IPS-18a (cell line): ENCODE measurements at regions not wholly inside any gene's neighbourhood (a gene's known extent, or its start where the extent isn't known, plus 50 kb on each side); places are given as distances from the start of the nearest gene placed in this dataset.

Source experiments
- H3K27ac ChIP-seq: one replicate; pipeline ENCODE4 v1.5.1; 2013; ENCODE audit warnings: low read length
- H3K27me3 ChIP-seq: one replicate; pipeline ENCODE4 v1.6.1; 2013; ENCODE audit warnings: mild to moderate bottlenecking, low read length; ENCODE audit not compliant: control insufficient read depth, insufficient read depth
- H3K36me3 ChIP-seq: one replicate; pipeline ENCODE4 v1.6.1; 2013; ENCODE audit warnings: low read depth, low read length; ENCODE audit not compliant: control insufficient read depth
- H3K4me1 ChIP-seq: one replicate; pipeline ENCODE4 v1.6.1; 2013; ENCODE audit warnings: low read depth, low read length; ENCODE audit not compliant: control insufficient read depth
- H3K4me3 ChIP-seq: one replicate; pipeline ENCODE4 v1.5.1; 2013; ENCODE audit warnings: low read length
- H3K9ac ChIP-seq: one replicate; pipeline ENCODE4 v1.6.1; 2013; ENCODE audit warnings: mild to moderate bottlenecking, low read length, moderate library complexity
- H3K9me3 ChIP-seq: one replicate; pipeline ENCODE4 v1.6.1; 2013; ENCODE audit warnings: low read depth, low read length; ENCODE audit not compliant: control insufficient read depth

- H3K4me3 ChIP-seq, result no peak overlapping the region
- H3K9ac ChIP-seq, result no peak overlapping the region
- H3K27me3 ChIP-seq, result no peaks in the 10 kb centered on the region
- H3K9me3 ChIP-seq, result no peaks in the 10 kb centered on the region
- no peak overlapping the region for H3K27ac ChIP-seq
- no peaks in the 10 kb centered on the region for H3K4me1 ChIP-seq
- no peaks in the 10 kb centered on the region for H3K36me3 ChIP-seq
These were observed 411.3 kb downstream of the SPRY1 start for GRCh38 chr4:123807866-123808265.

GRCh38 chr4:123809864-123810263 is 413.3 kb downstream of the SPRY1 start:
- Histone ChIP-seq H3K9ac (no peak overlapping the region), H3K4me1 (no peaks in the 10 kb centered on the region), H3K4me3 (no peak overlapping the region), H3K36me3 (no peaks in the 10 kb centered on the region), H3K27ac (no peak overlapping the region), H3K27me3 (no peaks in the 10 kb centered on the region), H3K9me3 (no peaks in the 10 kb centered on the region)

- no peaks in the 10 kb centered on the region for H3K27me3 ChIP-seq
- H3K9me3 ChIP-seq, result no peaks in the 10 kb centered on the region
- H3K4me3 ChIP-seq, result no peak overlapping the region
- H3K9ac ChIP-seq, result no peak overlapping the region
- H3K36me3 ChIP-seq, result no peaks in the 10 kb centered on the region
- H3K27ac ChIP-seq, result no peak overlapping the region
- H3K4me1 ChIP-seq, result no peaks in the 10 kb centered on the region
These were observed 415.4 kb downstream of the SPRY1 start for GRCh38 chr4:123812066-123812390.

DNA sequence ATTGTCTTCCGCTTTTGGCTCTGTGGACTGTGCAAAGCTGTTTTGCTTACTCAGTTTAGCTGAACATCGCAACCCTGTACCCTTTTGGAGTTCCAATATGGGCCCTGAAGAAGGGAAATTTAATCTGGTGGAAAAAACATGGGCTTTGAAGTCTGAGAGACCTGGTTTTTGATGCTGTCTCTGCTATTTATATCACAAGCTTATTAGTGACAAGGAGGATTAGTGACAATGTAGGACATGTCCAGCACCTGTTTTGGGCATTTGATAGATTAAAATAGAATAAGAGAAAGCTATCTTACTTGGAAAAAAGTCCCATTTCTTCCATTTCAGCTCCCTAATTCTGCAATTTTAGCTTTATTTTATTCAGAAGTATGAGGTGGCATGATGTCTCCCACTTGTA is 417.3 kb downstream of the SPRY1 start:
- Histone ChIP-seq H3K4me1 (no peaks in the 10 kb centered on the region), H3K27ac (no peak overlapping the region), H3K27me3 (no peaks in the 10 kb centered on the region), H3K9ac (no peak overlapping the region), H3K36me3 (no peaks in the 10 kb centered on the region), H3K9me3 (no peaks in the 10 kb centered on the region), H3K4me3 (no peak overlapping the region)

DNA sequence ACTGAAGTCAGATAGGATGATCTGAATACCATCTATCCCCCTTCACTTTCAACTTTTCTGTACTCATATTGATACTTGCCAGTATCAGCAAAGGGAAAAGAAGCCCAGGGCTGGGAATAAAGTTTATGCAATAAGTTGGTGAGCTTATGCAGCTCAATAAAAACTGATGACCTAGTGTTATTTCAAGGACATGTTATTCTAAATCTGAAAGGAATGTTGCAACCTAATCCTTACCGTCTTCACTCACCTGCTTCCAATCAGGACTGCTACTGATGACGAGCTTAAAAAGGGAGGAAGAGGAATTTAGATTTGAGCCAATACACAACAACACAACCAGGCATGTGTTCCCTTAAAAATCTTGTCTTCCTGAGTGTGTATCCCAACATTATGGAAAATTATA is 419.9 kb downstream of the SPRY1 start:
- no peaks in the 10 kb centered on the region for H3K36me3 ChIP-seq
- H3K4me3 ChIP-seq, result no peak overlapping the region
- H3K9me3 ChIP-seq, result no peaks in the 10 kb centered on the region
- peaks cover under 1% of the 10 kb centered on the region for H3K4me1 ChIP-seq
- no peaks in the 10 kb centered on the region for H3K27me3 ChIP-seq
- H3K27ac ChIP-seq, result no peak overlapping the region
- H3K9ac ChIP-seq, result no peak overlapping the region

GRCh38 chr4:123817025-123817688 is 420.6 kb downstream of the SPRY1 start:
- Histone ChIP-seq H3K4me1 (peaks cover 5% of the 10 kb centered on the region), H3K27ac (no peak overlapping the region), H3K4me3 (no peak overlapping the region), H3K27me3 (no peaks in the 10 kb centered on the region), H3K9me3 (no peaks in the 10 kb centered on the region), H3K36me3 (no peaks in the 10 kb centered on the region), H3K9ac (no peak overlapping the region)

DNA sequence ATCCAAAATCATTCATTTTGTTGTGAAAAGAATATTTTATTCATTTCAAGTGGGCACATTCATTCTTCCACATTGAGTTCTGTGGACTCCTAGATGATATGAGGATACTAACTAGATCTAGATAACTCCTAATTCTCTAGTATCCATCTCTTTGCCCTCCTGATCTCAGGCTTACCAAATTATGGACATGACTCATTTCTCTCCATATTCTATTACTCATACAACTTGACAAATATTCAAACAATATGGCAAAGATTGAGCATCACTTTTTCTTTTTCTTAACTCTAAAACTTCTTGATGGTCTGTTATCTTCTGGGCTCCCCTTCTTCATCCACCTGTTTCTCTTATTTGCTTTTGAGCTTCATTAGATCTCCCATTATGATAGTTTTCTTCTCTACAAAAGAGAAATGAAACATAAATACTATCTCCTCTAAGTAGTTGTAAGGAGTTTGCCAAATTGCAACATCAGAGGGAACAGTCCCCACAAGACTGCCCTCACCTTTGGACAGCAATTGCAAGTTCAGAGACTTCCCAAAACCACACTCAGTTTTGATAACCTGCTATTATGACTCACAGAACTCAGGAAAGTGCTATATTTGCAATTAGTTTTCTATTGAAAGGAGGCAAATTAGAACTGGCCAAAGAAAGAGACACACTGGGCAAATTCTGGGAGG is 422.9 kb downstream of the SPRY1 start:
- H3K4me3 ChIP-seq, result no peak overlapping the region
- H3K9ac ChIP-seq, result no peak overlapping the region
- H3K4me1 ChIP-seq, result peaks cover 5% of the 10 kb centered on the region
- H3K27me3 ChIP-seq, result no peaks in the 10 kb centered on the region
- no peaks in the 10 kb centered on the region for H3K36me3 ChIP-seq
- no peaks in the 10 kb centered on the region for H3K9me3 ChIP-seq
- H3K27ac ChIP-seq, result no peak overlapping the region

GRCh38 chr4:123821861-123822260 is 425.3 kb downstream of the SPRY1 start:
- Histone ChIP-seq H3K27me3 (no peaks in the 10 kb centered on the region), H3K36me3 (no peaks in the 10 kb centered on the region), H3K27ac (no peak overlapping the region), H3K9ac (no peak overlapping the region), H3K4me1 (peaks cover 5% of the 10 kb centered on the region), H3K4me3 (no peak overlapping the region), H3K9me3 (no peaks in the 10 kb centered on the region)

- Histone ChIP-seq H3K4me3 (no peak overlapping the region), H3K36me3 (no peaks in the 10 kb centered on the region), H3K27me3 (no peaks in the 10 kb centered on the region), H3K9ac (no peak overlapping the region), H3K27ac (no peak overlapping the region), H3K4me1 (peaks cover 5% of the 10 kb centered on the region), H3K9me3 (no peaks in the 10 kb centered on the region)
These were observed 425.8 kb downstream of the SPRY1 start for GRCh38 chr4:123822353-123822752.

GRCh38 chr4:123823244-123823643 is 426.6 kb downstream of the SPRY1 start:
- no peak overlapping the region for H3K9ac ChIP-seq
- H3K36me3 ChIP-seq, result no peaks in the 10 kb centered on the region
- H3K4me1 ChIP-seq, result peaks cover 5% of the 10 kb centered on the region
- no peak overlapping the region for H3K4me3 ChIP-seq
- H3K27me3 ChIP-seq, result no peaks in the 10 kb centered on the region
- no peaks in the 10 kb centered on the region for H3K9me3 ChIP-seq
- no peak overlapping the region for H3K27ac ChIP-seq

DNA sequence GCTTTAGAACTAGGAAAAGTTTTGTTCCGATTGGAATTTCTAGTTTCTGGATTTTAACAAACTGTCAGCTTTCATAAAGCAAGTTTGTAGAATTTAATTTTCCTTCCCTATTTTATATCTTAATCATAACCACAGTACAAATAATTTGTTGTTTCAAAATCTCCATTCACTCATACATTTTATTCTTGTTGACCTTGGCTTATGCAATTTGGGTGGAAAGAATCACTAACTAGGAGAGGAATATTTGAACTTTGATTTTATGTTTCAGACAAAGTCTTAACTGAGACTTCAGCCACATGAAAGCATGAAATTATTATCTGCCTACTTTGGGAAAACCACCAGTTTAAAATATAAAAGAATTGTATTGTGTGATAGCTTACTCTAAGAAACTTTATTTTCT is 427.9 kb downstream of the SPRY1 start:
- H3K36me3 ChIP-seq, result no peaks in the 10 kb centered on the region
- H3K4me3 ChIP-seq, result no peak overlapping the region
- no peaks in the 10 kb centered on the region for H3K9me3 ChIP-seq
- H3K27ac ChIP-seq, result no peak overlapping the region
- H3K9ac ChIP-seq, result no peak overlapping the region
- H3K27me3 ChIP-seq, result no peaks in the 10 kb centered on the region
- H3K4me1 ChIP-seq, result peaks cover 5% of the 10 kb centered on the region

GRCh38 chr4:123825596-123826291 is 429.1 kb downstream of the SPRY1 start:
- Histone ChIP-seq H3K9ac (no peak overlapping the region), H3K36me3 (no peaks in the 10 kb centered on the region), H3K27ac (no peak overlapping the region), H3K4me1 (peaks cover 5% of the 10 kb centered on the region), H3K27me3 (no peaks in the 10 kb centered on the region), H3K9me3 (no peaks in the 10 kb centered on the region), H3K4me3 (no peak overlapping the region)
